H1 (cell line): ENCODE measurements at regions not wholly inside any gene's neighbourhood (a gene's known extent, or its start where the extent isn't known, plus 50 kb on each side); places are given as distances from the start of the nearest gene placed in this dataset.

Experiments
- CTCF ChIA-PET: fragments of 300-600 bp; sonication (Branson Sonifier 250); formaldehyde crosslinking; loops from one replicate; lab custom pipeline; 2021; ENCODE audit not compliant: partially characterized antibody; lab: Charles Lee
- POLR2A ChIA-PET: fragments of 300-600 bp; sonication (Branson Sonifier 250); formaldehyde crosslinking; loops from one replicate; lab custom pipeline; 2021; ENCODE audit warnings: inconsistent platforms; ENCODE audit not compliant: partially characterized antibody; lab: Charles Lee
- DNase-seq, 2 experiments: peaks; one replicate each; pipeline versions ENCODE4 v3.0.0 to v3.0.0-alpha.2; 2010 to 2022; ENCODE audit warnings: low spot score in 2 of 2, low read depth in 1 of 2, mixed read lengths in 1 of 2
- FAIRE-seq: peaks from 2 replicates; lab custom pipeline; 2011; peaks lifted over from hg19 to GRCh38; lab: Jason Lieb, UNC
- H2AFZ ChIP-seq: 2 replicates; pipeline ENCODE4 v1.8.1; 2012; ENCODE audit warnings: low read length, inconsistent platforms
- H2AK5ac ChIP-seq: 2 replicates; pipeline ENCODE4 v1.6.1; 2013; ENCODE audit warnings: low read depth, low read length
- H2BK120ac ChIP-seq: replicated peaks from 2 replicates; pipeline ENCODE3; 2013; ENCODE audit warnings: low read depth, low read length, inconsistent platforms
- H2BK12ac ChIP-seq: 2 replicates; pipeline ENCODE4 v1.6.1; 2013; ENCODE audit warnings: low read depth, low read length
- H2BK15ac ChIP-seq: 2 replicates; pipeline ENCODE4 v1.6.1; 2013; ENCODE audit warnings: low read length
- H2BK20ac ChIP-seq: 2 replicates; pipeline ENCODE4 v1.6.1; 2013; ENCODE audit warnings: low read length
- H2BK5ac ChIP-seq: 2 replicates; pipeline ENCODE4 v1.6.1; 2013; ENCODE audit warnings: low read depth, low read length
- H3K14ac ChIP-seq: 2 replicates; pipeline ENCODE4 v1.6.1; 2013; ENCODE audit warnings: inconsistent platforms; ENCODE audit not compliant: insufficient read length
- H3K18ac ChIP-seq: 2 replicates; pipeline ENCODE4 v1.6.1; 2013; ENCODE audit warnings: low read length; ENCODE audit errors: extremely low read depth
- H3K23ac ChIP-seq: 2 replicates; pipeline ENCODE4 v1.6.1; 2013; ENCODE audit warnings: inconsistent platforms; ENCODE audit not compliant: insufficient read length
- H3K23me2 ChIP-seq: 2 replicates; pipeline ENCODE4 v1.6.1; 2013; ENCODE audit warnings: low read depth, low read length
- H3K27ac ChIP-seq: 2 replicates; pipeline ENCODE4 v1.6.1; 2011; ENCODE audit warnings: low read depth, low read length, inconsistent platforms
- H3K27me3 ChIP-seq, 4 experiments: replicated peaks in 1 of 4; 1 replicate in 1 of 4; 2 replicates in 3 of 4; pipeline versions ENCODE4 v1.6.1 to v1.8.1; 2011 to 2013; ENCODE audit warnings: low read length in 3 of 4, mild to moderate bottlenecking in 3 of 4, inconsistent platforms in 2 of 4, mixed read lengths in 2 of 4, moderate library complexity in 1 of 4; ENCODE audit not compliant: control insufficient read depth in 3 of 4, insufficient read depth in 3 of 4; ENCODE audit errors: extremely low read depth in 1 of 4
- H3K36me3 ChIP-seq, 4 experiments: 2 replicates each; pipeline versions ENCODE4 v1.6.1 to v1.8.1; 2011 to 2013; ENCODE audit warnings: mild to moderate bottlenecking in 4 of 4, low read length in 3 of 4, moderate library complexity in 2 of 4, control low read depth in 1 of 4, inconsistent platforms in 1 of 4; ENCODE audit not compliant: insufficient read depth in 4 of 4, control insufficient read depth in 2 of 4
- H3K4ac ChIP-seq: replicated peaks from 2 replicates; pipeline ENCODE3; 2013; ENCODE audit warnings: low read length, low read depth, mixed read lengths, inconsistent platforms; ENCODE audit not compliant: insufficient read length
- H3K4me1 ChIP-seq, 4 experiments: replicated peaks in 1 of 4; 1 replicate in 1 of 4; 2 replicates in 3 of 4; pipeline versions ENCODE4 v1.6.1 to v1.8.1; 2011 to 2013; ENCODE audit warnings: low read length in 3 of 4, inconsistent platforms in 2 of 4, mixed read lengths in 1 of 4; ENCODE audit not compliant: insufficient read depth in 4 of 4, control insufficient read depth in 3 of 4
- H3K4me2 ChIP-seq, 2 experiments: 2 replicates each; pipeline versions ENCODE4 v1.6.1 to v1.8.1; 2011 to 2013; ENCODE audit warnings: low read depth in 2 of 2, low read length in 2 of 2, control low read depth in 1 of 2, inconsistent platforms in 1 of 2, mild to moderate bottlenecking in 1 of 2; ENCODE audit not compliant: insufficient read depth in 1 of 2
- H3K4me3 ChIP-seq, 4 experiments: fragments of 200-600, 300-600 bp in 1 of 4; sonication (generic), shearing (Covaris generic), sonication (Bioruptor Twin) in 1 of 4; 2 replicates each; pipeline versions ENCODE4 v1.5.1 to v1.8.1; 2011 to 2016; ENCODE audit warnings: low read length in 4 of 4, low read depth in 3 of 4, control low read depth in 2 of 4, inconsistent platforms in 2 of 4, mild to moderate bottlenecking in 2 of 4, mixed read lengths in 1 of 4, moderate library complexity in 1 of 4; ENCODE audit not compliant: insufficient read depth in 2 of 4; ENCODE audit errors: extremely low read depth in 1 of 4
- H3K56ac ChIP-seq: replicated peaks from 2 replicates; pipeline ENCODE3; 2013; ENCODE audit warnings: low read depth, mild to moderate bottlenecking, mixed read lengths, low read length, inconsistent platforms; ENCODE audit not compliant: insufficient read length
- H3K79me1 ChIP-seq: 2 replicates; pipeline ENCODE4 v1.6.1; 2013; ENCODE audit warnings: low read depth, low read length, control low read depth
- H3K79me2 ChIP-seq, 2 experiments: 2 replicates each; pipeline versions ENCODE4 v1.6.1 to v1.8.1; 2012 to 2013; ENCODE audit warnings: low read length in 2 of 2, mild to moderate bottlenecking in 2 of 2, inconsistent platforms in 1 of 2; ENCODE audit not compliant: insufficient read depth in 2 of 2, control insufficient read depth in 1 of 2
- H3K9ac ChIP-seq, 4 experiments: replicated peaks in 1 of 4; 1 replicate in 1 of 4; 2 replicates in 3 of 4; pipeline versions ENCODE4 v1.6.1 to v1.8.1; 2011 to 2013; ENCODE audit warnings: low read depth in 3 of 4, low read length in 3 of 4, control low read depth in 2 of 4, mild to moderate bottlenecking in 2 of 4, moderate library complexity in 2 of 4, inconsistent platforms in 1 of 4; ENCODE audit errors: extremely low read depth in 1 of 4
- H3K9me3 ChIP-seq, 2 experiments: 2 replicates each; pipeline versions ENCODE4 v1.6.1 to v1.8.1; 2012 to 2013; ENCODE audit warnings: mild to moderate bottlenecking in 2 of 2, moderate library complexity in 2 of 2, control low read depth in 1 of 2, inconsistent platforms in 1 of 2, low read depth in 1 of 2, low read length in 1 of 2, mixed read lengths in 1 of 2; ENCODE audit not compliant: insufficient read depth in 2 of 2
- H4K20me1 ChIP-seq, 2 experiments: replicated peaks in 1 of 2; 2 replicates each; pipeline versions ENCODE3 to v1.8.1; 2011 to 2013; ENCODE audit warnings: inconsistent platforms in 2 of 2, low read length in 2 of 2, mild to moderate bottlenecking in 1 of 2; ENCODE audit not compliant: insufficient read depth in 2 of 2, control insufficient read depth in 1 of 2
- H4K5ac ChIP-seq: 2 replicates; pipeline ENCODE4 v1.6.1; 2013; ENCODE audit warnings: low read length, low read depth, mixed read lengths, inconsistent platforms; ENCODE audit not compliant: insufficient read length
- H4K8ac ChIP-seq: 2 replicates; pipeline ENCODE4 v1.8.0; 2013; ENCODE audit warnings: mild to moderate bottlenecking, moderate library complexity, low read length, inconsistent platforms; ENCODE audit not compliant: insufficient read depth; ENCODE audit errors: extremely low read depth
- H4K91ac ChIP-seq: replicated peaks from 2 replicates; pipeline ENCODE3; 2013; ENCODE audit warnings: low read length, mixed read lengths, inconsistent platforms; ENCODE audit not compliant: insufficient read length
- BCL11A ChIP-seq, 2 experiments: IDR thresholded peaks; one replicate each; pipeline ENCODE4 v1.6.1; 2011; ENCODE audit warnings: low read depth in 2 of 2, low read length in 2 of 2, mild to moderate bottlenecking in 2 of 2
- CBX8 ChIP-seq: fragments of 300-800, 300-1000 bp; sonication (generic); IDR thresholded peaks from 2 replicates; pipeline ENCODE4 v1.7.1; 2016; ENCODE audit warnings: low read depth, low read length, borderline replicate concordance
- CEBPB ChIP-seq: IDR thresholded peaks from 2 replicates; pipeline ENCODE4 v1.6.1; 2012; ENCODE audit warnings: low read depth, low read length
- CHD2 ChIP-seq: IDR thresholded peaks from 2 replicates; pipeline ENCODE4 v1.6.1; 2012; ENCODE audit warnings: low read length, improper control_type of control experiment
- CREB1 ChIP-seq: IDR thresholded peaks from 2 replicates; pipeline ENCODE4 v1.6.1; 2012; ENCODE audit warnings: inconsistent platforms
- CTBP2 ChIP-seq: IDR thresholded peaks from 2 replicates; pipeline ENCODE4 v1.7.0; 2011; ENCODE audit warnings: borderline replicate concordance, mild to moderate bottlenecking, moderate library complexity, mixed read lengths, low read length; ENCODE audit not compliant: insufficient read depth, insufficient read length
- EZH2 ChIP-seq: fragments of 200-600 bp; sonication (generic); IDR thresholded peaks from 2 replicates; pipeline ENCODE4 v1.7.1; 2012; ENCODE audit warnings: low read depth, mild to moderate bottlenecking, moderate library complexity, low read length, inconsistent platforms; ENCODE audit not compliant: severe bottlenecking
- MAX ChIP-seq: IDR thresholded peaks from 2 replicates; pipeline ENCODE4 v1.6.1; 2012; ENCODE audit warnings: inconsistent platforms
- NANOG ChIP-seq: IDR thresholded peaks from 2 replicates; pipeline ENCODE4 v1.6.1; 2011; ENCODE audit warnings: low read length, low read depth, mild to moderate bottlenecking, inconsistent platforms; ENCODE audit not compliant: insufficient read depth, poor library complexity, severe bottlenecking
- TAF1 ChIP-seq: IDR thresholded peaks from 2 replicates; pipeline ENCODE4 v1.6.1; 2011; ENCODE audit warnings: mild to moderate bottlenecking, low read depth, low read length
- TBP ChIP-seq: IDR thresholded peaks from 2 replicates; pipeline ENCODE4 v1.6.1; 2011; ENCODE audit warnings: low read depth, low read length, improper control_type of control experiment
- TCF12 ChIP-seq: IDR thresholded peaks from 2 replicates; pipeline ENCODE4 v1.6.1; 2011; ENCODE audit warnings: low read depth, mild to moderate bottlenecking, low read length
- ZNF274 ChIP-seq: IDR thresholded peaks from 2 replicates; pipeline ENCODE4 v1.7.0; 2012; ENCODE audit warnings: low read length, borderline replicate concordance; ENCODE audit errors: extremely low read depth
- TF ChIP-seq, protein P1 (sequence below): IDR thresholded peaks from 2 replicates; pipeline ENCODE4 v1.6.1; 2012; ENCODE audit warnings: inconsistent platforms

DNA sequence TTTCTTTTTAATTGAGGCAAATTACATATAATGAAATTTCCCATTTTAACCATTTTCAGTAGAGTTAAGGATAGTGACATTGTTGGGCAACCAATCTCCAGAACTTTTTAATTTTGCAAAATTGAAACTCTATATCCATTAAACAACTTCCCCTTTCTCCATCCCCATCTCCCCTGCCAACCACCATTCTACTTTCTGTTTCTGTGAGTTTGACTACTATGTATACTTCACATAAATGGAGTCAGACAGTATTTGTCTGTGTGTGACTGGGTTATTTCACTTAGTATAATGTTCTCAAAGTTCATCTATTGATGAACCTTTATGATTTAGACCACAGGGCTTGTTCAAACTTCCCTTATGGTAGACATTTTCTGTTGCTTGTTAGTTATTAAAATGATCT is 364.5 kb upstream of the MAD2L1 start (continued):
- no peak for TF ChIP-seq CREB1
- no peak for TF ChIP-seq CTBP2

DNA sequence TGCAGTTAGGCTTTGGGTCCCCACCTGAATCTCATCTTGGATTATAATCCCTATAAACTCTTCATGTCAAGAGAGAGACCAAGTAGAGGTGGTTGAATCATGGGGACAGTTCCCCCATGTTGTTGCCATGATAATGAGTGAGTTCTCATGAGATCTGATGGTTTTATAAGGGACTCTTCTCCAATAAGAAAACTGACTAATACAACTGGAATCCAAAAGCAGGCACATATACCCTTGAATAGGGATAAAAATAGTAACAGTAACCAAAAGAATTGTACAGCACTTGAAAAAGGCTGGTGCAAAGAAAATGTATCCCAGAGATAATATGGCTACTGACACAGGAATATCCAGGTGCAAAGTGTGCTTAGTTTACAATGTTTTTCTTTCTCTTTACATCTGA is 351.5 kb upstream of the MAD2L1 start:
- H3K4me2 ChIP-seq = no peak overlapping the region
- H3K18ac ChIP-seq = no peak overlapping the region
- no peak overlapping the region for H4K8ac ChIP-seq
- no peak overlapping the region for H3K14ac ChIP-seq
- ChIA-PET CTCF (no interaction called here), POLR2A (no interaction called here)
- H2AFZ ChIP-seq = no peak overlapping the region
- no peak overlapping the region for H2BK12ac ChIP-seq
- H2BK20ac ChIP-seq = no peak overlapping the region
- H3K4me1 ChIP-seq = no peaks in the 10 kb centered on the region
- H4K91ac ChIP-seq = no peak overlapping the region
- no peaks in the 10 kb centered on the region for H3K79me2 ChIP-seq
- FAIRE-seq = no peak
- no peak overlapping the region for H3K9ac ChIP-seq
- H2BK15ac ChIP-seq = no peak overlapping the region
- no peak for DNase-seq
- H3K4ac ChIP-seq = no peak overlapping the region
- H3K23ac ChIP-seq = no peak overlapping the region
- H3K4me3 ChIP-seq = no peak overlapping the region
- peaks cover 6 to 11% of the 10 kb centered on the region in 2 experiments; a peak in 1 of 4 replicates for H3K9me3 ChIP-seq
- H2AK5ac ChIP-seq = no peak overlapping the region
- no peak overlapping the region for H4K5ac ChIP-seq
- no peaks in the 10 kb centered on the region for H3K27me3 ChIP-seq
- no peak overlapping the region for H2BK120ac ChIP-seq
- no peak overlapping the region for H3K56ac ChIP-seq
- no peaks in the 10 kb centered on the region for H4K20me1 ChIP-seq
- no peaks in the 10 kb centered on the region for H3K23me2 ChIP-seq
- H3K27ac ChIP-seq = no peak overlapping the region
- H2BK5ac ChIP-seq = no peak overlapping the region
- H3K79me1 ChIP-seq = no peaks in the 10 kb centered on the region
- no peaks in the 10 kb centered on the region for H3K36me3 ChIP-seq
- TF ChIP-seq TAF1 (no peak), MAX (no peak), CEBPB (no peak), ZNF274 (no peak), EZH2 (no peak), CBX8 (no peak), NANOG (no peak), TBP (no peak), CHD2 (no peak), TCF12 (no peak), CREB1 (no peak), BCL11A (IDR thresholded peaks at IDR 0.05; ENCODE audit: low read depth in 2 of 2, low read length in 2 of 2) (no peak)
- TF ChIP-seq, protein P1, sequence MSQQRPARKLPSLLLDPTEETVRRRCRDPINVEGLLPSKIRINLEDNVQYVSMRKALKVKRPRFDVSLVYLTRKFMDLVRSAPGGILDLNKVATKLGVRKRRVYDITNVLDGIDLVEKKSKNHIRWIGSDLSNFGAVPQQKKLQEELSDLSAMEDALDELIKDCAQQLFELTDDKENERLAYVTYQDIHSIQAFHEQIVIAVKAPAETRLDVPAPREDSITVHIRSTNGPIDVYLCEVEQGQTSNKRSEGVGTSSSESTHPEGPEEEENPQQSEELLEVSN = no peak
